ENCODE measurements at regions not wholly inside any gene's neighbourhood (a gene's known extent, or its start where the extent isn't known, plus 50 kb on each side); places are given as distances from the start of the nearest gene placed in this dataset.

DNA sequence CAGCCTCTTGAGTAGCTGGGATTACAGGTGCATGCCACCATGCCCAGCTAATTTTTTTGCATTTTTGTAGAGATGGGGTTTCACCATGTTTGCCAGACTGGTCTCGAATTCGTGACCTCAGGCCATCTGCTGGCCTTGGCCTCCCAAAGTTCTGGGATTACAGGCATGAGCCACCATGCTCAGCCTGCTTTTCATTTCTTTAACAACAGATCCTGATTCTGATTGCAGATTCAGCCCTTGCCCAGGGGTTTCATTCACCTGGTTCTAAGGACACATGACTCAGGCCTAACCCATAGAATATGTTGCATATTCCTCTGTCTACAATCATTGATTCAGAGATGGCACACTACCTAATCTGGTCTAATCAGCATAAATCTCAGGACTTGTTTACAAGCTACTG is 56.1 kb upstream of the CCDC112 start:
- TF ChIP-seq, protein P1, sequence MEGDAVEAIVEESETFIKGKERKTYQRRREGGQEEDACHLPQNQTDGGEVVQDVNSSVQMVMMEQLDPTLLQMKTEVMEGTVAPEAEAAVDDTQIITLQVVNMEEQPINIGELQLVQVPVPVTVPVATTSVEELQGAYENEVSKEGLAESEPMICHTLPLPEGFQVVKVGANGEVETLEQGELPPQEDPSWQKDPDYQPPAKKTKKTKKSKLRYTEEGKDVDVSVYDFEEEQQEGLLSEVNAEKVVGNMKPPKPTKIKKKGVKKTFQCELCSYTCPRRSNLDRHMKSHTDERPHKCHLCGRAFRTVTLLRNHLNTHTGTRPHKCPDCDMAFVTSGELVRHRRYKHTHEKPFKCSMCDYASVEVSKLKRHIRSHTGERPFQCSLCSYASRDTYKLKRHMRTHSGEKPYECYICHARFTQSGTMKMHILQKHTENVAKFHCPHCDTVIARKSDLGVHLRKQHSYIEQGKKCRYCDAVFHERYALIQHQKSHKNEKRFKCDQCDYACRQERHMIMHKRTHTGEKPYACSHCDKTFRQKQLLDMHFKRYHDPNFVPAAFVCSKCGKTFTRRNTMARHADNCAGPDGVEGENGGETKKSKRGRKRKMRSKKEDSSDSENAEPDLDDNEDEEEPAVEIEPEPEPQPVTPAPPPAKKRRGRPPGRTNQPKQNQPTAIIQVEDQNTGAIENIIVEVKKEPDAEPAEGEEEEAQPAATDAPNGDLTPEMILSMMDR (conservative IDR thresholded peaks at IDR 0.05; ENCODE audit: low read depth, low read length), result no peak
- no peak for TF ChIP-seq EZH2 (IDR thresholded peaks at IDR 0.05; ENCODE audit: borderline replicate concordance, low read depth, low read length, poor library complexity, severe bottlenecking)
